ENCODE measurements at regions not wholly inside any gene's neighbourhood (a gene's known extent, or its start where the extent isn't known, plus 50 kb on each side); places are given as distances from the start of the nearest gene placed in this dataset.
"Not testable (repeated sequence)": the region's sequence is repeated elsewhere in the genome, so short reads cannot be mapped to it uniquely, and the experiment has no call there.

DNA sequence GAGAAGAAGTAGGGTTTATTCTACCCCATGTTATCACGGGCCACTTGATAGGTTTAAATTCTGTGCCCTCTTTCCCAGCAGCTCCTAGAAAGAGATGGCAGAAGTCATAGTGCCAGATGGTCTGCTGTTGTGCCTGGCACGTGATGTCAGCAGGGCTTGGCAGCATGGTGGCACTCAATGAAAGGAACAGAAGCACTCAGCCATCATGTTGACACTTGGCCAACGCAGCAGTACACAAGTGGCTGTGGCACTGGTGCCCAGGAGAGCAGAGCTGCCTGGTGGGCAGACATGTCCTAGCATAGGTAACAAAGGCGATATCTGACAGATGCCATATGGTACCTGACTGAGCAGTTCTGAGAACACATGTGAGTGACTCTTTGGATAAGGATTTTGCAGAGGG, 796.4 kb upstream of the ACO1 start:
- DNase-seq (ENCODE audit: low read depth), result no peak

GRCh38 chr9:31588756-31589155, 795.7 kb upstream of the ACO1 start:
- no peak for DNase-seq (ENCODE audit: low read depth)

- DNase-seq (ENCODE audit: low read depth), result no peak
These were observed 794.4 kb upstream of the ACO1 start for GRCh38 chr9:31590091-31590490.

DNA sequence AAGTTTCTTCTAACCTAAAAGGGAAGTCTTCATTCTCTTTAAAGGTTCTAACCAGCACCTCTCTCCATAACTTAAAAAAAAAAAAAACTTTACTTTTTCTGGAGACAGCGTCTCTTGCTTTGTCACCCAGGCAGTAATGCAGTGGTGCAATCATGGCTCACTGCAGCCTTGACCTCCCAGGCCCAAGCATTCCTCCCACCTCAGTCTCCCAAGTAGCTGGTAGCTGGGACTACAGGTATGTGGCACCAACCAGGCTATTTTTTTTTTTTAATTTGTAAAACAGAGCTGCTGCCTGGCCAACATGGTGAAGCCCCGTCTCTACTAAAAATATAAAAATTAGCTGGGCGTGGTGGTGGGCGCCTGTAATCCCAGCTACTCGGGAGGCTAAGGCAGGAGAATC, 787.4 kb upstream of the ACO1 start:
- not testable (repeated sequence) for DNase-seq (ENCODE audit: low read depth)

GRCh38 chr9:31597977-31598376, 786.5 kb upstream of the ACO1 start:
- DNase-seq (ENCODE audit: low read depth), result no peak

DNA sequence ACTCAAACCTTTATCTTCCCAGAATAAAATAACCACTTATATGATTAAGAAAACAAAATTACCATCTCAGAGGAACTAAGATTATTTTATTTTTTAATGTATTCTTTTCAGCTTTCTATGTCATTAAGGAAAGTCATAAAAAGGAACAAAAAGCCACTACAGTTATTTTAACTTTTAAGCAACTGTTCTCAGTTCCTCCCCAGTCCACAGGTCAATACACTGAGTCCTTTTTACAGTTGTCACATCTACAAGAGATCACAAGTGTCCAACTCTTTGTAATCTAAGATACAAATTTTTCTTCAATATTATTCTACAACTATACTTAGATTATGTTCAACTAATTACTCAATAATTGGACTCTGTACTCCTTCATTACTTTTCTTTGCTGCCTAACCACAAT, 782.8 kb upstream of the ACO1 start:
- DNase-seq (ENCODE audit: low read depth), result no peak

DNA sequence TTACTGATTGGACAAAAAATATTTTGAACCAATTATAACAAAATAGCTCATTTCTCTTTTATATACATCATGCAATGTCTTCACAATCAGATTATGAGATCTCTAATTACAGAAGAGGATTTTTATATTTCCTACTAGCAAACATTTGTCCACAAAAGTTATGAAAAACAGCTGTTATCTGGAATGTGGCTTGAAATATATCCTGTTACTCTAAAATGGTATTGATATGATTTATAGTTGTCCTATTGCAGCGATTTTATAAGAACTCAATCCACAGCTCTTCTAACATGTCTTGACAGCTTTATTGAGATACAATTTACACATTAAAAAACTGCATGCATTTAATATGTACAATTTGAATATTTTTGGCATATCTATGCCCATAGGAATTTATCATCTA, 779.9 kb upstream of the ACO1 start:
- no peak for DNase-seq (ENCODE audit: low read depth)

DNA sequence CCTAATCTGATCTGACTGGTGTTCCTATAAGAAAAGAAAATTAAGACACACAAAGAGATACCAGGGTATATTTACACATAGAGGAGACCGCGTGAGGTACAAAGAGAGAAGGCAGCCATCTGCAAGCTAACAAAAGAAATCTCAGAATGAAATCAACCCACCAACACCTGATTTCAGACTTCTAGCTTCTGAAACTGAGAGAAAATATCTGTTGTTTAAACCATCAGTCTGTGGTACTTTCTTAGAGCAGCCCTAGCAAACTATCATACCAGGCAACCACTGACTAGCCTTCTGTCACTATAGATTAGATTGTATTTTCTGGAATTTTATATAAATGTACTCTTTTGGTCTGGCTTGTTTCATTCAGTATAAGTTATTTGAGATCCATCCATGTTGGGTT, 779.3 kb upstream of the ACO1 start:
- DNase-seq (ENCODE audit: low read depth), result no peak

- DNase-seq (ENCODE audit: low read depth), result no peak
These were observed 777.8 kb upstream of the ACO1 start for GRCh38 chr9:31606678-31607077.

GRCh38 chr9:31608416-31608815, 776.0 kb upstream of the ACO1 start:
- DNase-seq (ENCODE audit: low read depth), result no peak

- DNase-seq (ENCODE audit: low read depth), result no peak
These were observed 775.6 kb upstream of the ACO1 start for GRCh38 chr9:31608881-31609280.

DNA sequence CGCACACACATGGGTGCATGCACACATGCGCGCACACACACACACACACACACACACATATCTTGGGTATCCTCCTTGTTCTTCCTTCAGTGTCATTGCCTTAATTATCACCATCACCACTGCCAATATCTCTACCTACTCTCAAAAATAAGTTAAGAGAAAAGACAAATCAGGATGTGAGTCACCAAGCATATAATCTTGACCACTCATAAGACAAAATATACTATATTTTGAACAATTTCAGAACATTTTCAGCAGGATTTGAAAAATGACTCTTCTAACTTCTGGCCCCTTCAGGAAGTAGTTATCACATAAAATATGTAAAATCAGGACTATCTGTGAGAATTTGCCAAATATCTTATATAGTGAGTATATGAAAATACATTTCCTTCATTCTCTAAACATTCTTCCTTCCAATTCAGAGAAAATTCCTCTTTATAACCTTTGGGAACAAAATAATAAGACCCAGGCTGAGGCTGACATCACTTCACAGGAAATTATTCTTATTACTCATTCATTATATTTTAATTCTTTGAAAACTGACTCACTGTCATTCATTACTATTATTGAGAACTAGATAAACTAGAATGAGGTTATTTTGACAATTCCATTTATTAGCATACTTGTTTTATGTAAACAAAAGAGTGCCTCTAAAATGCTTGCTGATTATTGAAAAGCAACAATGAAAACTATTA, 772.0 kb upstream of the ACO1 start:
- DNase-seq (ENCODE audit: low read depth), result no peak

- DNase-seq (ENCODE audit: low read depth), result no peak
These were observed 768.5 kb upstream of the ACO1 start for GRCh38 chr9:31615966-31616365.

- no peak for DNase-seq (ENCODE audit: low read depth)
These were observed 760.9 kb upstream of the ACO1 start for GRCh38 chr9:31623511-31623910.

DNA sequence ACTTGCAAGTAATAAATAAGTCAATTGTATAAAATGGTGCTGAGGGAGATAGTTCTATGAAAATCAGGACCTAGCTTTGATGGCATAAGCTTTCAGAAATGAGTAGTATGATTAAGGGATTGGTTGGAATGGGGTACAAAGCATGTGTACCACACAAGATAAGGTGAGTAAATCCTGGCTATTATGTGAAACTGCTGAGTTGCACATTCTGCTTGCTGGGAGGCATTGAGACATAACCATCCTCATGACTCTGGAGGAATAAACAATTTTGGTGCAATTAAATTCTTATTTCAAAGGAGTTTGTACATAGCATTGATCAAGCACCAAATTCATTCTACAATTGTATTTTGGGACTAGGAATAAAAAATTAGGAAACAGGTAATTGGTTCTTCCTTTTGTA, 755.2 kb upstream of the ACO1 start:
- DNase-seq (ENCODE audit: low read depth), result no peak

GRCh38 chr9:31637265-31637664, 747.2 kb upstream of the ACO1 start:
- DNase-seq (ENCODE audit: low read depth), result no peak

DNA sequence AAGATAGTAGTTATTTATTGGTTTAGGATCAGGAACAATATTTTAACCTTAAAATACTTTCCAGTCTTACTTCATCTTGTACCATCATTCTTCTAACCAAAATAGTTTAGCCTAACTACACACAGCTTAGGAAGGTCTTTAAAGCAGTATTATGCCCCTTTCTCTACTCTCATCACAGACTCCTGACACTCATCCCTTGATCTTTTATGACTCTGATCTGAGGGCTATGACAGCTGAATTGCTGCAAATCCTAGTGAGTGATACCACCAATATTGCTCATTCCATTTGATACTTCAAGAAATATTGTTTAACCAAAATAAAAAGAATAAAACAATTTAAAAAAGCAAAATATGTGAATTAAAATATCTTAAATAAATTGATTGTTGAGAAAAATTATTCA, 746.6 kb upstream of the ACO1 start:
- no peak for DNase-seq (ENCODE audit: low read depth)

DNA sequence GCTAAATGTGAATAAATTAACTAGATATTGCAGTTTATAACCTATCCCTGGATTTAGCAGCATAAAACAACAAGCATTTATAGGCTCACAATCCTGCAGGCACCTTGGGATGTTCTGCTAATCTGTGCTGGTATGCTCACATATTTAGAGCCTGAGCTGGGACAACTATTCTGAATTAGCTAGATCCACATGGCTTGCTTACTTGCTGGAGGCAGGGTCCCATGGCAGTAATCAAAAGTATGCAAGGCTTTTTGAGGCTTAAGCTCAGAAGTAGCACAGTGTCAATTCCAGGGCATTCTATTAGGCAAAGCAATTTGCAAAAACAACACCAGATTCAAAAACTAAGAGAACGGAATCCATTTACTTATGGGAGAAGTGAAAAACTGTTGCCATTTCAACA, 745.0 kb upstream of the ACO1 start:
- DNase-seq (ENCODE audit: low read depth), result no peak

GRCh38 chr9:31669311-31669710, 715.1 kb upstream of the ACO1 start:
- no peak for DNase-seq (ENCODE audit: low read depth)

GRCh38 chr9:31671011-31671410, 713.4 kb upstream of the ACO1 start:
- DNase-seq (ENCODE audit: low read depth), result no peak

GRCh38 chr9:31674264-31674663, 710.2 kb upstream of the ACO1 start:
- no peak for DNase-seq (ENCODE audit: low read depth)

- DNase-seq (ENCODE audit: low read depth), result no peak
These were observed 707.0 kb upstream of the ACO1 start for GRCh38 chr9:31677415-31677814.

- no peak for DNase-seq (ENCODE audit: low read depth)
These were observed 706.6 kb upstream of the ACO1 start for GRCh38 chr9:31677877-31678276.

DNA sequence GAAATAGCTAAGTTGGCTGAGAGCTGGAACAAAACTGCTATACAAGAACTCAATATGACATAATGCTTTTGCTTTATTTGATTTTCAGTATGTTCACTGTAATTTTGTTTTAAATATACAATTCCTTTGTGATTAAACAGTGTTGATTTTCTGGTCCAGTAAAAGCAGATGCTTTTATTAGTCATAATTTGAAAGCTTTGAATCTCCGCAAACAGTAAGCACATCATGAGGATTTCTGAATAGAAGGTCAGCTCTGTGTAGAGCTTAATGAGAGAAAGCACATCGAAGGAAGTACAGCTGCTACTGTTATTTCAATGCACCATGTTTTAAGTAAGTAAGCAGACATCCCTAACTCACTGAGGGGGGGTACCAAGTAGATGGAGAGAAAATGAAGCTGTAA, 701.3 kb upstream of the ACO1 start:
- no peak for DNase-seq (ENCODE audit: low read depth)

GRCh38 chr9:31697956-31698355, 686.5 kb upstream of the ACO1 start:
- no peak for DNase-seq (ENCODE audit: low read depth)
